SJSA1 (cell line): ENCODE measurements at regions not wholly inside any gene's neighbourhood (a gene's known extent, or its start where the extent isn't known, plus 50 kb on each side); places are given as distances from the start of the nearest gene placed in this dataset.

Experiments
- DNase-seq, 2 experiments: peaks; one replicate each; pipeline ENCODE4 v3.0.0-alpha.2; 2015 to 2020; ENCODE audit warnings: low spot score in 2 of 2, low read depth in 1 of 2
- H3K27ac ChIP-seq: fragments of 250-450 bp; sonication (Bioruptor Pico); 2 replicates; pipeline ENCODE4 v1.5.1; 2020; ENCODE audit warnings: mild to moderate bottlenecking, moderate library complexity
- H3K27me3 ChIP-seq: fragments of 250-450 bp; sonication (Bioruptor Pico); replicated peaks from 2 replicates; pipeline ENCODE4 v1.5.1; 2020; ENCODE audit warnings: mild to moderate bottlenecking, moderate library complexity
- H3K36me3 ChIP-seq: fragments of 250-450 bp; sonication (Bioruptor Pico); 2 replicates; pipeline ENCODE4 v1.5.1; 2020; ENCODE audit warnings: mild to moderate bottlenecking
- H3K4me1 ChIP-seq: fragments of 250-450 bp; sonication (Bioruptor Pico); replicated peaks from 2 replicates; pipeline ENCODE4 v1.6.1; 2021; ENCODE audit warnings: mild to moderate bottlenecking
- H3K4me3 ChIP-seq: fragments of 250-450 bp; sonication (Bioruptor Pico); 2 replicates; pipeline ENCODE4 v1.5.1; 2020; ENCODE audit warnings: mild to moderate bottlenecking
- H3K9me3 ChIP-seq: fragments of 250-450 bp; sonication (Bioruptor Pico); replicated peaks from 2 replicates; pipeline ENCODE4 v1.5.1; 2020; ENCODE audit warnings: mild to moderate bottlenecking

DNA sequence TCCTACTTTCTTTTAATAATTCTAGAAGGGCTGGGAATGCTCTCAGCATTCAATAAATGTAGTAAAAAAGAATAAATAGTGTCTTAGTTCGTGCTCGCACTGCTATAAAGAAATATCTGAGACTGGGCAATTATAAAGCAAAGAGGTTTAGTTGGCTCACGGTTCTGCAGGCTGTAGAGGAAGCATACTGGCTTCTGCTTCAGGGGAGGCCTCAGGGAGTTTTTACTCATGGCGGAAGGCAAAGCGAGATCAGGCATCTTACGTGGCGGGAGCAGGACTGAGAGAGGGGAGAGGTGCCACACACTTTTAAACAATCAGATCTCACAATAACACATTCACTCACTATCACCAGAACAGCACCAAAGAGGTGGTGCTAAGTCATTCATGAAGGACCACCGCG is 103.0 kb upstream of the UBE2E2 start:
- Histone ChIP-seq H3K27me3 (no peaks in the 10 kb centered on the region), H3K4me3 (no peak overlapping the region), H3K27ac (no peak overlapping the region), H3K9me3 (no peaks in the 10 kb centered on the region), H3K36me3 (no peaks in the 10 kb centered on the region), H3K4me1 (peaks cover 13% of the 10 kb centered on the region)
- no peak for DNase-seq

DNA sequence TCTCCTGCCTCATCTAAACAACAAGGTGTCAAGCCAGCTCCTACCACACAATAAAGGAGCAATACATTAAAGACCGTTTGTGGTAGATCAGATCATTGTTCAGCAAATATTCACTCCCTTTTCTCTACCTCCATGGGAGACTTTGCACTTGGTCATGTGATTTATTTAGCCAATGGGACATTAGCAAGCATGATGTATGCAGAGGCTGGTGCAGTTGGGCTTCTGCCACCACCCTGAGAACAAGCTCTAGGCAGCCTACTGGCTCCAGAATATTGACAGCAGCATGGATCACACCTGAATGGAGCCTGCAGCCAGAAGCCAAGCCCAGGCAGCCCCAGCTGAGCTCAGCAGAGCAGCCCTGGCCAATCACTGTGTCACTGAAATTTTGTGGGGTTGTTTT is 99.4 kb upstream of the UBE2E2 start:
- H3K4me1 ChIP-seq: no peaks in the 10 kb centered on the region
- H3K27me3 ChIP-seq: no peaks in the 10 kb centered on the region
- no peaks in the 10 kb centered on the region for H3K9me3 ChIP-seq
- no peak overlapping the region for H3K4me3 ChIP-seq
- H3K27ac ChIP-seq: no peak overlapping the region
- no peaks in the 10 kb centered on the region for H3K36me3 ChIP-seq
- DNase-seq: no peak

DNA sequence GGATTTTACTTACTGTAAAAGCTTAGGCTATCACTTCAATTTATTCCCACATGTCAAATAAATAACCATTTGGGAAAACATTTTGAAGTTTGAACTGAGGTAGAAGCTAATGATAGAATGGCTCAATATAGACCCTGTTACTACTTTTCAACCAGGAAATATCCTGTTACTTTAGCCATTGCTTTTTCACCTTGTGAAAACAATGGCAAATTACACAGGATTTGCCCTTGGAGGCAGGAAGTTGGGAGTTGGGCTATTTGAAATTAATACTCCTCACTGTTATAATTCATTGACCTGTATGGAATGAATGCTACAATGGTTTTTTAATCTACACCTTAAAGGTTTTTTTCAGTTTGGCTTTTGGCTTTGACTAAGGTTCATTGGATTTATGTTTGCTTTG is 98.1 kb upstream of the UBE2E2 start:
- no peak for DNase-seq
- Histone ChIP-seq H3K27me3 (no peaks in the 10 kb centered on the region), H3K4me1 (no peaks in the 10 kb centered on the region), H3K36me3 (no peaks in the 10 kb centered on the region), H3K4me3 (no peak overlapping the region), H3K9me3 (no peaks in the 10 kb centered on the region), H3K27ac (no peak overlapping the region)

GRCh38 chr3:23106666-23107065 is 96.5 kb upstream of the UBE2E2 start:
- Histone ChIP-seq H3K4me3 (no peak overlapping the region), H3K27me3 (no peaks in the 10 kb centered on the region), H3K4me1 (no peaks in the 10 kb centered on the region), H3K27ac (no peak overlapping the region), H3K9me3 (no peaks in the 10 kb centered on the region), H3K36me3 (no peaks in the 10 kb centered on the region)
- no peak for DNase-seq

DNA sequence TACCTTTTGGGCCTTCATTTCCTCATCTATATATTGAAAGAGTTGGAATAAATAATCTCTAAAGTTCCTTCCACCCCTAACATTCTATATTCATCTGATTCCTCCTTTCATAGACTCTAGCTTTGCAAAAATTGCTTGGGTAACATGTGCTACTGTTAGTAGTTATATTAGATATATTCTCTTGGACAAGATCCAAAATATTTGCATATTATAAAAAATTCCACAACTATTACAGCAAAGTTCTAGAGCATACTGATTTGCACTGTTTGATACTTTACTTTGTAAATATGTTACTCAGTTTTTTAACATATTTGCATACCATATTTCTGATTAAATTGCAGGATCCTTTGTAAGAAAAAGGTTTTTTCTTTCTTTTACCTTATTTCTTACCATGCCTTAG is 95.9 kb upstream of the UBE2E2 start:
- Histone ChIP-seq H3K9me3 (no peaks in the 10 kb centered on the region), H3K4me1 (no peaks in the 10 kb centered on the region), H3K36me3 (no peaks in the 10 kb centered on the region), H3K4me3 (no peak overlapping the region), H3K27me3 (no peaks in the 10 kb centered on the region), H3K27ac (no peak overlapping the region)
- DNase-seq: no peak

DNA sequence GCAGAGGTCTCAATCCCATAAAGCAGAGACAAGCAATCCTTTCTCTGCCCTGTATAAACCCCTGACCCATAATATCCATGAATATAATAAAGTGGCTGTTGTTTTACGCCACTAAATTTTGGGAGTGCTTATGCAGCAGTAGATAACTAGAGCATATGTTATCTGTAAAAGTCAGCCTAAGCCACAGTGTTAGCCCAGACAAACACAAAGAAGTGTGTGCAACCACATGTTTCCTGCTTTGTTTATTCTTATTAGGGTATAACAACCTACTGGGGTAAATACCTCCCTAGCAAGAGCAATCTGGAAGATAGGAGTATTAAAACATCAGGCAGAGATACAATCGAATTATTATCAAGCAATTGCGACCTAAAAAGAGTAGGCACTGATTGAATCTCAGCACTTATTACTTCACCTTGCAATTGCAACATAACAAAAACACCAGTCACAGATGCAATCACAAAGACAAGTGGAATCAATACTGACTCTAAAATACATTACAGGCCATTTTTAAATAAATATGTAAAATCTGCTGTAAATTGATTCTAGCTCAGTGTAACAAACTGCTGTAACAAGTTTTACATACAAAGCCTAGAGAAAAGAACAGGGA is 94.6 kb upstream of the UBE2E2 start:
- Histone ChIP-seq H3K4me3 (no peak overlapping the region), H3K27ac (no peak overlapping the region), H3K36me3 (no peaks in the 10 kb centered on the region), H3K27me3 (no peaks in the 10 kb centered on the region), H3K9me3 (no peaks in the 10 kb centered on the region), H3K4me1 (no peaks in the 10 kb centered on the region)
- DNase-seq: no peak

GRCh38 chr3:23111286-23111685 is 91.8 kb upstream of the UBE2E2 start:
- H3K36me3 ChIP-seq: no peaks in the 10 kb centered on the region
- H3K4me1 ChIP-seq: no peaks in the 10 kb centered on the region
- H3K27me3 ChIP-seq: no peaks in the 10 kb centered on the region
- no peak overlapping the region for H3K4me3 ChIP-seq
- no peak overlapping the region for H3K27ac ChIP-seq
- no peak for DNase-seq
- no peaks in the 10 kb centered on the region for H3K9me3 ChIP-seq

DNA sequence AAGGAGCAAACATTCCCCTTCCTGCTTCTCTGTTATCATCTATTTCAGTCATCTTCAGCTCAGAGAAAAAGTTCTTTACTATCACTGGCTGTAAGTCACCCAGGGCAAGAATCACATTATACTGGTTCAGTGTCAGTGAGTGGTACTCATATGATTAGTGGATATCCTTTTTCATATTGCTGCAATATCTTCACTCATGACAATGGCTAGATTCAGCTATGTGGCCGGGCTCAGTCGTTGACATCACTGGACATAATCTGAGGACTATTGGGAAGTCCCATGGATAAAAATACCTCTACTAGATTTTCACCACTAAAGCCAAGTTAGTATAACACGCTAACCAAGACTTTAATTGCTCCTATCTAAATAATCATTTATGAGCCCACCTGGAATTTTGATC is 91.3 kb upstream of the UBE2E2 start:
- Histone ChIP-seq H3K27me3 (no peaks in the 10 kb centered on the region), H3K4me1 (no peaks in the 10 kb centered on the region), H3K27ac (no peak overlapping the region), H3K4me3 (no peak overlapping the region), H3K9me3 (no peaks in the 10 kb centered on the region), H3K36me3 (no peaks in the 10 kb centered on the region)
- no peak for DNase-seq

- no peak overlapping the region for H3K4me3 ChIP-seq
- H3K36me3 ChIP-seq: no peaks in the 10 kb centered on the region
- H3K27ac ChIP-seq: no peak overlapping the region
- no peaks in the 10 kb centered on the region for H3K9me3 ChIP-seq
- no peaks in the 10 kb centered on the region for H3K4me1 ChIP-seq
- no peaks in the 10 kb centered on the region for H3K27me3 ChIP-seq
- no peak for DNase-seq
These were observed 90.6 kb upstream of the UBE2E2 start for GRCh38 chr3:23112491-23112890.

- Histone ChIP-seq H3K27me3 (no peaks in the 10 kb centered on the region), H3K36me3 (no peaks in the 10 kb centered on the region), H3K9me3 (no peaks in the 10 kb centered on the region), H3K4me1 (no peaks in the 10 kb centered on the region), H3K4me3 (no peak overlapping the region), H3K27ac (no peak overlapping the region)
- DNase-seq: no peak
These were observed 89.5 kb upstream of the UBE2E2 start for GRCh38 chr3:23113455-23114171.

- no peak overlapping the region for H3K27ac ChIP-seq
- no peak for DNase-seq
These were observed 88.7 kb upstream of the UBE2E2 start for GRCh38 chr3:23114432-23114831.

DNA sequence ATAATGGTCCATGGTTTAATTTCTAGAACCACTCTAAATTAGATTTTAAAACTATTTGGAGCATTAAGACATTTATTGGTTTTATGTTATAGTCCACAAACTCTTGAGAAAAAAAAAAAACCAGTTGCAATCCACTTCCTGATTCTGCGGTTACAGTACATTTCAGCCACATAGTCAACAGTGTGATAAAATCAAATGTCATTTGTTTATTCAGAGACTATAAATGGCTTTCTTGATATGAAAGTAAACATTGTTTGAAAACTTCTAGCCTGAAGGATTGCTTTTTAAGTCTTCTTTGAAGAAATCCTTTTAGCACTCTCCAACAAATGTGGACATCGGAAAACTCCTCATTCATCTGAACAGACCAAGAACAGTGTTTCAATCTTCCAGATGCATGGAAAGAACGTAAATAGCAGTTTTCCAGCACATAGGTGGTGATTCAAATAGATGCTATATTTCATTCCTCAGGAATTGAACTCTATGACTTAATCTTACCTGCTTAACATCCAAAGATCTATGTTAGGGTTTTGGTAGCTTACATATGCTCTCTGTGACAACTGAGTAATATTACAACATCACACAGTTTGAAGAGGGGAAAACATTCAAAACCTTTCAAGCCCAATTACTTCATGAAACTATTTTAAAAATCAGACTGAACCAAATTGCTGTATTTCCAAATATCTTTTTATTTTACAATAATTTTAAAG is 87.8 kb upstream of the UBE2E2 start:
- H3K36me3 ChIP-seq: no peaks in the 10 kb centered on the region
- no peak for DNase-seq
- no peak overlapping the region for H3K4me3 ChIP-seq
- H3K4me1 ChIP-seq: no peaks in the 10 kb centered on the region
- H3K9me3 ChIP-seq: no peaks in the 10 kb centered on the region
- peaks cover 3% of the 10 kb centered on the region; the same call in 1 of the 2 replicates for H3K27me3 ChIP-seq
- H3K27ac ChIP-seq: no peak overlapping the region

More at GRCh38 chr3:23114432-23114831, 88.7 kb upstream of the UBE2E2 start:
- Histone ChIP-seq H3K27me3 (no peaks in the 10 kb centered on the region), H3K36me3 (no peaks in the 10 kb centered on the region), H3K4me1 (no peaks in the 10 kb centered on the region), H3K4me3 (no peak overlapping the region), H3K9me3 (no peaks in the 10 kb centered on the region)

DNA sequence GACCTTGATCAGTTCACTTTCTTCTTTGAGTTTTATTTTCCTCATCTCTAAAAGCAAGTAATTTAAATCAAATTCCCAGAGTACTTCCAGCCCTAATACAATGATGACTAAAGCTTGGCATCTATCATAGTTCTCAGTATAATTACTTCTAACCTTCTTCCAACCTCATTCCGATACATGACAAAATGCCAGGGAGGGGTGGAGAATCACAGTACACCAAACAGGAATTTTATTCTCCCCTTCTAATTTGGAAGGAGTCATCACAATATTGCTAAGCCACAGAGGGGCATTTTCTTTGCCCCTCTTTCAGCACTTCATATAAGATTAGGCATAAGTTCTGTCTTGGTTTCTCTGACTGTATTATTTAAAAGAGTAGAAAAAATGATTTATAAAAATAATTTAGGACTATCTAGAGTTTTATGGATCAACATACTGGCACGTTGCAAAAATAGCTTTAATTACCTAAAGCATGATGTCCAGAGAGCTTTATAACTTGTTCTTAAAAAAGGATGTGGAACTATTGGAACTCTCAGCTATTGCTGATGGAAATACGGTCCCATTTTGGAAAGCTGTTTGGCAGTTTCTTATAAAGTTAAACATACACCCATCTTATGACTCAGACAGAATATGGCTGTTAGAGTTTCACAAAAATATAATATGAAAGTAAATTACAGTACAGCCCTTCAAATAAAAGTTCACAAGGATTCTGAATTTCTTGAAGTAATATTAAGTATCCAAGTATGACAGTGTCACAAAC is 86.9 kb upstream of the UBE2E2 start:
- Histone ChIP-seq H3K9me3 (no peaks in the 10 kb centered on the region), H3K4me1 (no peaks in the 10 kb centered on the region), H3K4me3 (no peak overlapping the region), H3K27me3 (peaks cover 6% of the 10 kb centered on the region; the same call in 1 of the 2 replicates), H3K27ac (no peak overlapping the region), H3K36me3 (no peaks in the 10 kb centered on the region)
- no peak for DNase-seq

DNA sequence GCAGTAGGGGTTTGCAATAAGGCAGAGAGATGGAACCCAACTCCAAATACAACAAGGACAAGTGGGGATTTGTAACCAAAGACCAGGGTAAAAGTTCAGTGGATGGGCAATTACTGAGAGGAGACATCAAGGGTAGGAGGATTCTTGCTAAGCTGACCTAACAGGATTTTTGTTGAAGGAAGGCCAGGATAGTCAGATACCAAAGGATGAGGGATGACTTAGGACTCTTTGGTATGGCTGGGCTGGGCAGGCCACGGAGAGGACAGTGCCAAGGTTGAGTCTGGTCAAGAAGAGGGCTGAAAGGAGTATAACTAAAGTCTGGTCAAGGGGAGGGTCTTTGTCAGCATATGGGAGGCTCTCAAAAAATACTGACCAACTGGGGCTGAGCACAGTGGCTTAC is 85.3 kb upstream of the UBE2E2 start:
- no peak for DNase-seq
- H3K27me3 ChIP-seq: peaks cover 15% of the 10 kb centered on the region
- H3K9me3 ChIP-seq: no peaks in the 10 kb centered on the region
- no peaks in the 10 kb centered on the region for H3K4me1 ChIP-seq
- H3K36me3 ChIP-seq: no peaks in the 10 kb centered on the region
- H3K4me3 ChIP-seq: no peak overlapping the region
- H3K27ac ChIP-seq: no peak overlapping the region
